Keratinocyte (primary cell): ENCODE measurements at regions not wholly inside any gene's neighbourhood (a gene's known extent, or its start where the extent isn't known, plus 50 kb on each side); places are given as distances from the start of the nearest gene placed in this dataset.

Source experiments
- EZH2 ChIP-seq: IDR thresholded peaks from one replicate; pipeline ENCODE4 v1.6.1; 2012; ENCODE audit warnings: inconsistent platforms, mild to moderate bottlenecking, low read length, moderate library complexity
- TF ChIP-seq, protein P1 (sequence below), 3 experiments: IDR thresholded peaks in 1 of 3; conservative IDR thresholded peaks in 1 of 3; optimal IDR thresholded peaks in 1 of 3; 2 replicates in 2 of 3; 3 replicates in 1 of 3; pipeline versions ENCODE3 to v1.5.1; 2011; ENCODE audit warnings: low read length in 3 of 3, mild to moderate bottlenecking in 3 of 3, moderate library complexity in 2 of 3, control low read depth in 1 of 3, inconsistent platforms in 1 of 3; ENCODE audit not compliant: insufficient read depth in 2 of 3; ENCODE audit errors: extremely low read depth in 1 of 3

DNA sequence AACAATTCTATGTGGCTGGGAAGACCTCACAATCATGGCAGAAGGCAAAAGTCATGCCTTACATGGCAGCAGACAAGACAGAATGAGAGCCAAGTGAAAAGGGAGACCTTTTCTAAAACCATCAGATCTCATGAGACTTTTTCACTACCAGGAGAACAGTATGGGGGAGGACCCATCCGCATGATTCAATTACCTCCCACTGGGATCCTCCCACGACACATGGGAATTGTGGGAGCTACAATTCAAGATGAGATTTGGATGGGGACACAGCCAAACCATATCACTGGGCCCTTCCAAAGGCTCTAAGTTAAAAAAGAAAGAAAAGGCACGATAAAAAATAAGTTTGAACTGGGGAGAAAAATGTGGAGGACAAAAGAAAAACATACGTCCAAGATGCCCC, 406.9 kb upstream of the CDH4 start:
- TF ChIP-seq EZH2: no peak
- TF ChIP-seq, protein P1, sequence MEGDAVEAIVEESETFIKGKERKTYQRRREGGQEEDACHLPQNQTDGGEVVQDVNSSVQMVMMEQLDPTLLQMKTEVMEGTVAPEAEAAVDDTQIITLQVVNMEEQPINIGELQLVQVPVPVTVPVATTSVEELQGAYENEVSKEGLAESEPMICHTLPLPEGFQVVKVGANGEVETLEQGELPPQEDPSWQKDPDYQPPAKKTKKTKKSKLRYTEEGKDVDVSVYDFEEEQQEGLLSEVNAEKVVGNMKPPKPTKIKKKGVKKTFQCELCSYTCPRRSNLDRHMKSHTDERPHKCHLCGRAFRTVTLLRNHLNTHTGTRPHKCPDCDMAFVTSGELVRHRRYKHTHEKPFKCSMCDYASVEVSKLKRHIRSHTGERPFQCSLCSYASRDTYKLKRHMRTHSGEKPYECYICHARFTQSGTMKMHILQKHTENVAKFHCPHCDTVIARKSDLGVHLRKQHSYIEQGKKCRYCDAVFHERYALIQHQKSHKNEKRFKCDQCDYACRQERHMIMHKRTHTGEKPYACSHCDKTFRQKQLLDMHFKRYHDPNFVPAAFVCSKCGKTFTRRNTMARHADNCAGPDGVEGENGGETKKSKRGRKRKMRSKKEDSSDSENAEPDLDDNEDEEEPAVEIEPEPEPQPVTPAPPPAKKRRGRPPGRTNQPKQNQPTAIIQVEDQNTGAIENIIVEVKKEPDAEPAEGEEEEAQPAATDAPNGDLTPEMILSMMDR (optimal IDR thresholded peaks at IDR 0.05 in 1 of 3, IDR thresholded peaks at IDR 0.05 in 1 of 3, conservative IDR thresholded peaks at IDR 0.05 in 1 of 3; ENCODE audit: extremely low read depth in 1 of 3, insufficient read depth in 2 of 3, low read length in 3 of 3): no peak
